ENCODE measurements at regions not wholly inside any gene's neighbourhood (a gene's known extent, or its start where the extent isn't known, plus 50 kb on each side); places are given as distances from the start of the nearest gene placed in this dataset.

GRCh38 chr3:174536319-174536718 lies 322.8 kb upstream of the NAALADL2 start:
- H3K9ac ChIP-seq (ENCODE audit: low read length), result no peak overlapping the region
- no peak overlapping the region for H3K4me2 ChIP-seq (ENCODE audit: low read depth, low read length, poor library complexity, severe bottlenecking)
- no peaks in the 10 kb centered on the region for H3F3A ChIP-seq (ENCODE audit: insufficient read depth)
- no peak overlapping the region for H2AFZ ChIP-seq (ENCODE audit: low read depth, low read length, severe bottlenecking)
- H3K27me3 ChIP-seq (ENCODE audit: low read length), result no peaks in the 10 kb centered on the region
- no peak overlapping the region for H3K27ac ChIP-seq (ENCODE audit: low read depth, low read length)
- H3K9me3 ChIP-seq (ENCODE audit: insufficient read depth, low read length), result no peaks in the 10 kb centered on the region
- no peaks in the 10 kb centered on the region for H4K20me1 ChIP-seq (ENCODE audit: low read depth, low read length)
- TF ChIP-seq EZH2phosphoT487 (conservative IDR thresholded peaks at IDR 0.05; ENCODE audit: low read length) (no peak), CTCF (IDR thresholded peaks at IDR 0.05; ENCODE audit: insufficient read depth, low read length, poor library complexity, severe bottlenecking) (no peak)
- no peaks in the 10 kb centered on the region for H3K36me3 ChIP-seq (ENCODE audit: low read length)
- H3K4me3 ChIP-seq (ENCODE audit: insufficient read depth, low read length, poor library complexity, severe bottlenecking), result no peak overlapping the region
- H3K79me2 ChIP-seq (ENCODE audit: insufficient read depth, low read length), result no peaks in the 10 kb centered on the region
- no peaks in the 10 kb centered on the region; the same call in 1 of the 2 replicates for H3K9me2 ChIP-seq (replicated peaks; ENCODE audit: insufficient read depth, low read length)

GRCh38 chr3:174538151-174538550 lies 321.0 kb upstream of the NAALADL2 start:
- Histone ChIP-seq H3K9me3 (ENCODE audit: insufficient read depth, low read length) (no peaks in the 10 kb centered on the region), H3K36me3 (ENCODE audit: low read length) (no peaks in the 10 kb centered on the region), H3K9me2 (replicated peaks; ENCODE audit: insufficient read depth, low read length) (no peaks in the 10 kb centered on the region; the same call in 1 of the 2 replicates), H2AFZ (ENCODE audit: low read depth, low read length, severe bottlenecking) (no peak overlapping the region), H3F3A (ENCODE audit: insufficient read depth) (no peaks in the 10 kb centered on the region), H3K4me2 (ENCODE audit: low read depth, low read length, poor library complexity, severe bottlenecking) (no peak overlapping the region), H3K27ac (ENCODE audit: low read depth, low read length) (no peak overlapping the region), H4K20me1 (ENCODE audit: low read depth, low read length) (no peaks in the 10 kb centered on the region), H3K4me3 (ENCODE audit: insufficient read depth, low read length, poor library complexity, severe bottlenecking) (no peak overlapping the region), H3K79me2 (ENCODE audit: insufficient read depth, low read length) (no peaks in the 10 kb centered on the region), H3K27me3 (ENCODE audit: low read length) (no peaks in the 10 kb centered on the region), H3K9ac (ENCODE audit: low read length) (no peak overlapping the region)
- no peak for TF ChIP-seq EZH2phosphoT487 (conservative IDR thresholded peaks at IDR 0.05; ENCODE audit: low read length)
- no peak for TF ChIP-seq CTCF (IDR thresholded peaks at IDR 0.05; ENCODE audit: insufficient read depth, low read length, poor library complexity, severe bottlenecking)

- Histone ChIP-seq H3K9ac (ENCODE audit: low read length) (no peak overlapping the region), H2AFZ (ENCODE audit: low read depth, low read length, severe bottlenecking) (no peak overlapping the region), H3K27ac (ENCODE audit: low read depth, low read length) (no peak overlapping the region), H3K4me2 (ENCODE audit: low read depth, low read length, poor library complexity, severe bottlenecking) (no peak overlapping the region), H3K36me3 (ENCODE audit: low read length) (no peaks in the 10 kb centered on the region), H3K9me3 (ENCODE audit: insufficient read depth, low read length) (no peaks in the 10 kb centered on the region), H3K4me3 (ENCODE audit: insufficient read depth, low read length, poor library complexity, severe bottlenecking) (no peak overlapping the region), H3K9me2 (replicated peaks; ENCODE audit: insufficient read depth, low read length) (no peaks in the 10 kb centered on the region; the same call in 1 of the 2 replicates), H4K20me1 (ENCODE audit: low read depth, low read length) (no peaks in the 10 kb centered on the region), H3K79me2 (ENCODE audit: insufficient read depth, low read length) (no peaks in the 10 kb centered on the region), H3F3A (ENCODE audit: insufficient read depth) (no peaks in the 10 kb centered on the region), H3K27me3 (ENCODE audit: low read length) (no peaks in the 10 kb centered on the region)
- TF ChIP-seq CTCF (IDR thresholded peaks at IDR 0.05; ENCODE audit: insufficient read depth, low read length, poor library complexity, severe bottlenecking) (no peak), EZH2phosphoT487 (conservative IDR thresholded peaks at IDR 0.05; ENCODE audit: low read length) (no peak)
Measured at GRCh38 chr3:174540116-174540908, 318.8 kb upstream of the NAALADL2 start.
